Panc1 (cell line): ENCODE measurements at regions not wholly inside any gene's neighbourhood (a gene's known extent, or its start where the extent isn't known, plus 50 kb on each side); places are given as distances from the start of the nearest gene placed in this dataset.

Experiments used
- ATAC-seq: fragments of 200-7000 bp; cut with Tn5 transposase; 2 replicates; pipeline ENCODE4 v1.9.1; 2020; ENCODE audit warnings: mild to moderate bottlenecking, moderate library complexity
- BruUV-seq: library from RNA; stranded (reverse); fragments of 400-500 nt; replicated peaks from 2 replicates; lab custom pipeline; 2021; lab: Mats Ljungman, UMichigan
- CTCF ChIA-PET: fragments of 300-600 bp; sonication (Branson Sonifier 250); formaldehyde crosslinking; loops from one replicate; lab custom pipeline; 2022; ENCODE audit warnings: antibody characterized with exemption; lab: Charles Lee
- POLR2A ChIA-PET: fragments of 300-600 bp; sonication (Branson Sonifier 250); formaldehyde crosslinking; loops from one replicate; lab custom pipeline; 2022; ENCODE audit warnings: antibody characterized with exemption; lab: Charles Lee
- DNase-seq: peaks from one replicate; pipeline ENCODE4 v3.0.0-alpha.2; 2010; ENCODE audit warnings: low read depth, low spot score
- H3K27ac ChIP-seq: 2 replicates; pipeline ENCODE4 v1.5.1; 2011; ENCODE audit warnings: mild to moderate bottlenecking, low read length, inconsistent platforms
- H3K27me3 ChIP-seq: fragments of 200-500 bp; sonication (Bioruptor generic); 2 replicates; pipeline ENCODE4 v1.6.0; 2014; ENCODE audit warnings: low read length, inconsistent platforms; ENCODE audit not compliant: control insufficient read depth, insufficient read depth
- H3K36me3 ChIP-seq: fragments of 200-500 bp; sonication (Bioruptor generic); 2 replicates; pipeline ENCODE4 v1.5.1; 2014; ENCODE audit warnings: inconsistent platforms, mild to moderate bottlenecking, low read length, moderate library complexity; ENCODE audit not compliant: control insufficient read depth, insufficient read depth
- H3K4me1 ChIP-seq: 2 replicates; pipeline ENCODE4 v1.5.1; 2011; ENCODE audit warnings: inconsistent platforms, mild to moderate bottlenecking, low read length, moderate library complexity; ENCODE audit not compliant: control insufficient read depth, insufficient read depth
- H3K4me3 ChIP-seq, 2 experiments: 2 replicates each; pipeline ENCODE4 v1.5.1; 2011 to 2012; ENCODE audit warnings: low read depth in 2 of 2, low read length in 2 of 2, mild to moderate bottlenecking in 2 of 2, inconsistent platforms in 1 of 2, moderate library complexity in 1 of 2
- H3K9me3 ChIP-seq: fragments of 200-500 bp; sonication (Bioruptor generic); 2 replicates; pipeline ENCODE4 v1.5.1; 2014; ENCODE audit warnings: low read depth, mild to moderate bottlenecking, inconsistent platforms, low read length, moderate library complexity; ENCODE audit not compliant: control insufficient read depth, insufficient read depth
- POLR2AphosphoS5 ChIP-seq: IDR thresholded peaks from 2 replicates; pipeline ENCODE4 v1.6.1; 2012; ENCODE audit warnings: mild to moderate bottlenecking, low read depth, low read length, moderate library complexity
- REST ChIP-seq, 2 experiments: IDR thresholded peaks; 2 replicates each; pipeline ENCODE4 v1.6.1; 2011 to 2012; ENCODE audit warnings: low read depth in 2 of 2, control low read depth in 1 of 2, low read length in 1 of 2, mild to moderate bottlenecking in 1 of 2, moderate library complexity in 1 of 2; ENCODE audit not compliant: insufficient read depth in 1 of 2
- SIN3A ChIP-seq: IDR thresholded peaks from 2 replicates; pipeline ENCODE4 v1.6.1; 2012; ENCODE audit warnings: low read depth, mild to moderate bottlenecking, low read length, moderate library complexity, borderline replicate concordance; ENCODE audit not compliant: insufficient read depth
- TCF7L2 ChIP-seq: IDR thresholded peaks from 2 replicates; pipeline ENCODE4 v1.6.1; 2011; ENCODE audit warnings: mild to moderate bottlenecking, low read depth, low read length, inconsistent platforms
- in situ Hi-C: cut with HindIII; loops from 2 replicates; pipeline ENCODE4 v1.10.0; 2016; ENCODE audit warnings: low sequenced_read_pairs, low pct_unique_long_range_greater_than_20kb
- intact Hi-C: fragments of 100-400 bp; cut with micrococcal nuclease; formaldehyde crosslinking; loops from one replicate; pipeline ENCODE4 v1.10.0; 2022; ENCODE audit not compliant: unreplicated experiment
- TF ChIP-seq, protein P1 (sequence below): fragments of 450-650 bp; IDR thresholded peaks from 2 replicates; pipeline ENCODE4 v1.5.1; 2017; ENCODE audit warnings: mild to moderate bottlenecking

- Histone ChIP-seq H3K9me3 (no peaks in the 10 kb centered on the region), H3K4me3 (no peak overlapping the region), H3K36me3 (no peaks in the 10 kb centered on the region), H3K27me3 (peaks cover 3% of the 10 kb centered on the region; the same call in 1 of the 2 replicates), H3K4me1 (no peaks in the 10 kb centered on the region), H3K27ac (no peak overlapping the region)
- CTCF ChIA-PET: interaction anchor here (0.7 to 1.0 kb wide), 2 partner anchors 20 to 28 kb away, joined by 3 to 4 read pairs; no protein-coding TSS in a partner anchor
- intact Hi-C loops (loop anchor here (5.0 kb wide), 1 partner anchor 836 kb away; no protein-coding TSS in a partner anchor), in situ Hi-C loops (no loop called here)
- BruUV-seq: no TSS peak
- no peak for ATAC-seq
- POLR2A ChIA-PET: no interaction called here
- TF ChIP-seq, protein P1, sequence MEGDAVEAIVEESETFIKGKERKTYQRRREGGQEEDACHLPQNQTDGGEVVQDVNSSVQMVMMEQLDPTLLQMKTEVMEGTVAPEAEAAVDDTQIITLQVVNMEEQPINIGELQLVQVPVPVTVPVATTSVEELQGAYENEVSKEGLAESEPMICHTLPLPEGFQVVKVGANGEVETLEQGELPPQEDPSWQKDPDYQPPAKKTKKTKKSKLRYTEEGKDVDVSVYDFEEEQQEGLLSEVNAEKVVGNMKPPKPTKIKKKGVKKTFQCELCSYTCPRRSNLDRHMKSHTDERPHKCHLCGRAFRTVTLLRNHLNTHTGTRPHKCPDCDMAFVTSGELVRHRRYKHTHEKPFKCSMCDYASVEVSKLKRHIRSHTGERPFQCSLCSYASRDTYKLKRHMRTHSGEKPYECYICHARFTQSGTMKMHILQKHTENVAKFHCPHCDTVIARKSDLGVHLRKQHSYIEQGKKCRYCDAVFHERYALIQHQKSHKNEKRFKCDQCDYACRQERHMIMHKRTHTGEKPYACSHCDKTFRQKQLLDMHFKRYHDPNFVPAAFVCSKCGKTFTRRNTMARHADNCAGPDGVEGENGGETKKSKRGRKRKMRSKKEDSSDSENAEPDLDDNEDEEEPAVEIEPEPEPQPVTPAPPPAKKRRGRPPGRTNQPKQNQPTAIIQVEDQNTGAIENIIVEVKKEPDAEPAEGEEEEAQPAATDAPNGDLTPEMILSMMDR: no peak
- TF ChIP-seq POLR2AphosphoS5: no peak
- no peak for TF ChIP-seq SIN3A
- TF ChIP-seq TCF7L2: no peak
- TF ChIP-seq REST (IDR thresholded peaks at IDR 0.05; ENCODE audit: insufficient read depth in 1 of 2, low read depth in 2 of 2, low read length in 1 of 2): no peak
- no peak for DNase-seq
These were observed 106.1 kb upstream of the FER start for GRCh38 chr5:108641596-108641995.

DNA sequence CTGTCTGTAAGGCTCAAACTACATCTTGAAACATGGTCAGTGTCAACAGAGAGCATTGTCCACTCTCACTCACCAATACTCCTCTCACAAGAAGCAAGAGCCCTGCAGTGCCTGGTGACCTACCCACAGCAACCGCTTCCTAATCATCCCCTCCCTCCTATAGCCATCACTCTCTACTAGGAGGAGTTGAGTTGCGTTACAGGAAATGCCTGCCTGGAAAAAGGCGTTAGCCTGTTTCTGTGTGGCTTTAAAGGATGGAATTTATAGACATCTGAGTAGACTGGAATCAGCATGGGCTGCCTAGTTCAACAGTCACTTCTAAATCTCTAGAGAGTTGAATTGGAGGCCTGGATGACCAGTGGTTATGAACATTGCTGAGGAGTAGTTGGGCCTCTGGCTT is 108.3 kb upstream of the FER start:
- H3K4me1 ChIP-seq: no peaks in the 10 kb centered on the region
- TF ChIP-seq SIN3A: no peak
- no peak for TF ChIP-seq POLR2AphosphoS5
- TF ChIP-seq REST (IDR thresholded peaks at IDR 0.05; ENCODE audit: insufficient read depth in 1 of 2, low read depth in 2 of 2, low read length in 1 of 2): no peak
- TF ChIP-seq, protein P1: no peak
- no peak for TF ChIP-seq TCF7L2
- ATAC-seq (no peak), DNase-seq (no peak)
- ChIA-PET POLR2A (interaction anchor here (0.6 kb wide), 1 partner anchor 131 kb away, joined by 4 read pairs; no protein-coding TSS in a partner anchor), CTCF (no interaction called here)
- in situ Hi-C loops: no loop called here
- no peaks in the 10 kb centered on the region for H3K36me3 ChIP-seq
- intact Hi-C loops: no loop called here
- H3K4me3 ChIP-seq: no peak overlapping the region
- no peak overlapping the region for H3K27ac ChIP-seq
- peaks cover 3% of the 10 kb centered on the region; the same call in 1 of the 2 replicates for H3K27me3 ChIP-seq
- no peaks in the 10 kb centered on the region for H3K9me3 ChIP-seq
- no TSS peak for BruUV-seq
